Cardiac muscle cell (in vitro differentiated cells and primary cell): ENCODE measurements at regions not wholly inside any gene's neighbourhood (a gene's known extent, or its start where the extent isn't known, plus 50 kb on each side); places are given as distances from the start of the nearest gene placed in this dataset.

Source experiments
- DNase-seq, 2 donors: peaks; one replicate each; pipeline versions ENCODE4 v3.0.0 to v3.0.0-alpha.2; 2010 to 2017; ENCODE audit warnings: low read depth in 1 of 2, low spot score in 1 of 2
- H3K27ac ChIP-seq: fragments of 200-600 bp; sonication (generic); 2 replicates; pipeline ENCODE4 v1.5.1; 2016
- H3K27me3 ChIP-seq: fragments of 200-600 bp; sonication (generic); 2 replicates; pipeline ENCODE4 v1.6.0; 2016; ENCODE audit warnings: control low read depth
- H3K36me3 ChIP-seq: fragments of 200-600 bp; sonication (generic); 2 replicates; pipeline ENCODE4 v1.5.1; 2016; ENCODE audit warnings: control low read depth
- H3K4me1 ChIP-seq: fragments of 200-600 bp; sonication (generic); 2 replicates; pipeline ENCODE4 v1.8.1; 2017; ENCODE audit warnings: low read depth, mild to moderate bottlenecking, mixed run types
- H3K4me3 ChIP-seq: fragments of 200-600 bp; sonication (generic); 2 replicates; pipeline ENCODE4 v1.5.1; 2016; ENCODE audit warnings: mild to moderate bottlenecking
- H3K9me3 ChIP-seq: fragments of 200-600 bp; sonication (generic); 2 replicates; pipeline ENCODE4 v1.5.1; 2017; ENCODE audit warnings: low read depth, mild to moderate bottlenecking, control low read depth
- TF ChIP-seq, protein P1 (sequence below): IDR thresholded peaks from 2 replicates; pipeline ENCODE4 v1.5.1; 2012; ENCODE audit warnings: low read depth, mild to moderate bottlenecking, low read length

- no peaks in the 10 kb centered on the region for H3K4me1 ChIP-seq
Observed at GRCh38 chr6:140732991-140733390, 1358.5 kb upstream of the CITED2 start.

DNA sequence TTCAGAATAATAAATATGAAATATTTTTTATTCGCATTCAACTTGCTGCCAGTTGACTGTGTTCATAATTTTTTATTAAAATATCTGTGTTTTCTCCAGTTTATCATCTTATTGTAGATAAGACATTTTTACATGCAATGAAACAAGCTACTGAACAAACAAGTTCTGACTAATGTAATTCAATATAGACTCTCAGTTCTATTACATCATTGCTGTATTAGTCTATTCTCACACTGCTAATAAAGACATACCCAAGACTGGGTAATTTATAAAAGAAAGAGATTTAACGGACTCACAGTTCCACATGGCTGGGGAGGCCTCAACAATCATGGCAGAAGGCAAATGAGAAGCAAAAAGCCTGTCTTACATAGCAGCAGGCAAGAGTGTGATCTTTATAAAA lies 1357.7 kb upstream of the CITED2 start:
- Histone ChIP-seq H3K36me3 (no peaks in the 10 kb centered on the region), H3K27ac (no peak overlapping the region), H3K4me3 (no peak overlapping the region), H3K4me1 (no peaks in the 10 kb centered on the region), H3K27me3 (no peaks in the 10 kb centered on the region), H3K9me3 (no peaks in the 10 kb centered on the region)
- TF ChIP-seq, protein P1, sequence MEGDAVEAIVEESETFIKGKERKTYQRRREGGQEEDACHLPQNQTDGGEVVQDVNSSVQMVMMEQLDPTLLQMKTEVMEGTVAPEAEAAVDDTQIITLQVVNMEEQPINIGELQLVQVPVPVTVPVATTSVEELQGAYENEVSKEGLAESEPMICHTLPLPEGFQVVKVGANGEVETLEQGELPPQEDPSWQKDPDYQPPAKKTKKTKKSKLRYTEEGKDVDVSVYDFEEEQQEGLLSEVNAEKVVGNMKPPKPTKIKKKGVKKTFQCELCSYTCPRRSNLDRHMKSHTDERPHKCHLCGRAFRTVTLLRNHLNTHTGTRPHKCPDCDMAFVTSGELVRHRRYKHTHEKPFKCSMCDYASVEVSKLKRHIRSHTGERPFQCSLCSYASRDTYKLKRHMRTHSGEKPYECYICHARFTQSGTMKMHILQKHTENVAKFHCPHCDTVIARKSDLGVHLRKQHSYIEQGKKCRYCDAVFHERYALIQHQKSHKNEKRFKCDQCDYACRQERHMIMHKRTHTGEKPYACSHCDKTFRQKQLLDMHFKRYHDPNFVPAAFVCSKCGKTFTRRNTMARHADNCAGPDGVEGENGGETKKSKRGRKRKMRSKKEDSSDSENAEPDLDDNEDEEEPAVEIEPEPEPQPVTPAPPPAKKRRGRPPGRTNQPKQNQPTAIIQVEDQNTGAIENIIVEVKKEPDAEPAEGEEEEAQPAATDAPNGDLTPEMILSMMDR = no peak
- no peak for DNase-seq

More at GRCh38 chr6:140732991-140733390, 1358.5 kb upstream of the CITED2 start:
- TF ChIP-seq, protein P1 = no peak
- Histone ChIP-seq H3K36me3 (no peaks in the 10 kb centered on the region), H3K4me3 (no peak overlapping the region), H3K9me3 (no peaks in the 10 kb centered on the region), H3K27ac (no peak overlapping the region), H3K27me3 (no peaks in the 10 kb centered on the region)
- no peak for DNase-seq

GRCh38 chr6:140731741-140732140 lies 1357.3 kb upstream of the CITED2 start:
- Histone ChIP-seq H3K9me3 (no peaks in the 10 kb centered on the region), H3K4me1 (no peaks in the 10 kb centered on the region), H3K27ac (no peak overlapping the region), H3K36me3 (no peaks in the 10 kb centered on the region), H3K27me3 (no peaks in the 10 kb centered on the region), H3K4me3 (no peak overlapping the region)
- peak in 1 of 2 donors; percentile 27 for DNase-seq
- TF ChIP-seq, protein P1 = no peak

- no peaks in the 10 kb centered on the region for H3K9me3 ChIP-seq
- H3K27me3 ChIP-seq = no peaks in the 10 kb centered on the region
- H3K4me1 ChIP-seq = no peaks in the 10 kb centered on the region
- TF ChIP-seq, protein P1 = no peak
- H3K27ac ChIP-seq = no peak overlapping the region
- no peak for DNase-seq
- H3K4me3 ChIP-seq = no peak overlapping the region
- H3K36me3 ChIP-seq = no peaks in the 10 kb centered on the region
Observed at GRCh38 chr6:140729521-140729920, 1355.1 kb upstream of the CITED2 start.

- Histone ChIP-seq H3K9me3 (no peaks in the 10 kb centered on the region), H3K4me3 (no peak overlapping the region), H3K27ac (no peak overlapping the region), H3K36me3 (no peaks in the 10 kb centered on the region), H3K4me1 (no peaks in the 10 kb centered on the region), H3K27me3 (no peaks in the 10 kb centered on the region)
- no peak for DNase-seq
- TF ChIP-seq, protein P1 = no peak
Observed at GRCh38 chr6:140718021-140718420, 1343.6 kb upstream of the CITED2 start.

DNA sequence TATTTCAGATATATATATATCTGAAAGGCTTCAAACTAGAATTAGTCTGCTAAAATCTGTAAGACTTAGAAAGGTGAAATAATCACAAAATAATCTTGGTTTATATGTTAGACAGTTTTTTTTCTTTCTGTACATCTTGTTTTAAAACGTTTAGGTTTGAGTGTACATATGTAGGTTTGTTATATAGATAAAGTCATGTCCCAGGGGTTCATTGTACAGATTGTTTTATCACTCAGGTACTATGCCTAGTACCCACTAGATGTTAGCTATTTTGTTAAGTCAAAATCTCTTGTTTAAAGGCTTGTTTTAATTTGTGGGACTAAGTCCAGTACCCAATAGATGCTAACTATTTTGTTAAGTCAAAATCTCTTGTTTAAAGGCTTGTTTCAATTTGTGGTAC lies 1339.0 kb upstream of the CITED2 start:
- no peak overlapping the region for H3K27ac ChIP-seq
- no peaks in the 10 kb centered on the region for H3K9me3 ChIP-seq
- no peaks in the 10 kb centered on the region for H3K27me3 ChIP-seq
- no peaks in the 10 kb centered on the region for H3K4me1 ChIP-seq
- no peak overlapping the region for H3K4me3 ChIP-seq
- TF ChIP-seq, protein P1 = no peak
- no peaks in the 10 kb centered on the region for H3K36me3 ChIP-seq
- DNase-seq = no peak
